Esophagus squamous epithelium (tissue), 4 donors: ENCODE measurements at regions not wholly inside any gene's neighbourhood (a gene's known extent, or its start where the extent isn't known, plus 50 kb on each side); places are given as distances from the start of the nearest gene placed in this dataset.

Experiments used
- CTCF ChIP-seq, 6 experiments: fragments of 450-650 bp in 4 of 6; fragments of 200-600 bp in 2 of 6; sonication (generic) in 2 of 6; IDR thresholded peaks; one replicate each; pipeline ENCODE4 v1.5.1; 2016 to 2019; ENCODE audit warnings: antibody characterized with exemption in 6 of 6, mild to moderate bottlenecking in 4 of 6, moderate library complexity in 4 of 6
- POLR2A ChIP-seq, 4 donors: fragments of 450-650 bp; IDR thresholded peaks; one replicate each; pipeline ENCODE4 v1.6.1; 2017; ENCODE audit warnings: antibody characterized with exemption in 4 of 4, mild to moderate bottlenecking in 4 of 4, moderate library complexity in 3 of 4

GRCh38 chr11:70727899-70728620 is 329.7 kb downstream of the CTTN start:
- TF ChIP-seq CTCF (IDR thresholded peaks at IDR 0.05) (no peak), POLR2A (IDR thresholded peaks at IDR 0.05) (no peak)
